ENCODE measurements at regions not wholly inside any gene's neighbourhood (a gene's known extent, or its start where the extent isn't known, plus 50 kb on each side); places are given as distances from the start of the nearest gene placed in this dataset.

- DNase-seq = no peak
These were observed 115.4 kb downstream of the EFNB1 start for GRCh38 chrX:68944211-68944610.

DNA sequence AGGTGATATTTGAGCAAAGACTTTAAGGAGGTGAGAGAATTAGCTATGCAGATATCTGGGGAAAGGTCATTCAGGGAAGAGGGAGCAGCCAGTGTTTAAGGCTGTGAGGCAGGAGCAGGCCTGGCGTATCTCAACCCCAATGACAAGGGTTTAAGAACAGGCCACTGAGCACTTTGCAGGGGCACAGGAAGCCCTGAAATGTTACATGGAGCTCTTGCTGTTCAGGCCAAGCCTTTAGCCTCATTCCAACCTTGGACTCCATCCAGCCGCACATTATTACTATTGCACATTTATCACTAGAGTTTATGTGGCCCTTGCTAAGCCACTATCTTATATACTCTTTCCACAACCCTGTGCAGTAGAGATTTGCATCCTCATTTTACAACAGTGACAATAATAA, 114.0 kb downstream of the EFNB1 start:
- no peak for DNase-seq

- no peak for DNase-seq
These were observed 113.3 kb downstream of the EFNB1 start for GRCh38 chrX:68942104-68942503.

DNA sequence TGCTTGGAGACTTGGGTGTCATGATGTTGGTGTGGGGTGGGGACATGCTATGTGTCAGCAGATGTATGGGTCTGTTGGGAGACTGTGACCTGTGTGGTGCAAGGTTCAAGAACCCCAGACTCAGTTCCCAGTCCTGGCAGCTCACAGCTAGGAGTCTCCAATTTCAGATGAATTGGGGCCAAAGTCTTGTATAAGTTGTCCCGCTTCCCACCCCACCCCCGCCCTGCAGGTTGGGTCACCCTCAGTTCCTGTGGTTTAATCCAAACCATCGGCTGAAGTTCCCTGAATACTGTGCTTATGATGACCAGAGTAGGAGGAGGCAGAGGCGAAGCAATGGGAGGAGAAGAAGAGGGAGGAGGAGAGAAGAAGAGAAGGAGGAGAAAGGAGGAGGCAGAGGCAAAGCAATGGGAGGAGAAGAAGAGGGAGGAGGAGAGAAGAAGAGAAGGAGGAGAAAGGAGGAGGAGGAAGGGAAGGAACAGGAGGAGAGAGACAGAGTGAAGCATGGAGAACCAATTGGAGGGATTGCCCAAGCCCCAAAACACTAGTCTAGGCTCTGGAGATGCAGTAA, 112.6 kb downstream of the EFNB1 start:
- DNase-seq = no peak

DNA sequence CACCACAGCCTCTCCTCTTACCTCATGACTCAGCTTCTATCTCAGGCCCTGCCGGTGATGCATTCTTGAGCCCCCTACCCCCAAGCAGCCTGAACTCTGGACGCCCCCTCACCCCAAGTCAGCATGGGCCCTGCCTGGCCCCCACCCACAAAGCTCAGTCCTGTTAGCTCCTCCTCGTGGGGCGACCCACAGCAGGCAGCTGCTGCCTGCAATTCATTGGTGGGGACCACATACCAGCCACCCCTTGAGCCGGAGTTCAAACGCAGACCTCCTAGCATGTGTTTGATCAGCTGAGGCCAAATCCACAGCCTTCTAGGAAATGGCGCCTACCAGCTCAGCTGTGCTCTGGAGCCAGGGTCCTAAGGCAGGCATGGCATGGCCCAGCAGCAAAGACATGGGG, 111.8 kb downstream of the EFNB1 start:
- DNase-seq = no peak

GRCh38 chrX:68939868-68940267, 111.0 kb downstream of the EFNB1 start:
- DNase-seq = no peak

DNA sequence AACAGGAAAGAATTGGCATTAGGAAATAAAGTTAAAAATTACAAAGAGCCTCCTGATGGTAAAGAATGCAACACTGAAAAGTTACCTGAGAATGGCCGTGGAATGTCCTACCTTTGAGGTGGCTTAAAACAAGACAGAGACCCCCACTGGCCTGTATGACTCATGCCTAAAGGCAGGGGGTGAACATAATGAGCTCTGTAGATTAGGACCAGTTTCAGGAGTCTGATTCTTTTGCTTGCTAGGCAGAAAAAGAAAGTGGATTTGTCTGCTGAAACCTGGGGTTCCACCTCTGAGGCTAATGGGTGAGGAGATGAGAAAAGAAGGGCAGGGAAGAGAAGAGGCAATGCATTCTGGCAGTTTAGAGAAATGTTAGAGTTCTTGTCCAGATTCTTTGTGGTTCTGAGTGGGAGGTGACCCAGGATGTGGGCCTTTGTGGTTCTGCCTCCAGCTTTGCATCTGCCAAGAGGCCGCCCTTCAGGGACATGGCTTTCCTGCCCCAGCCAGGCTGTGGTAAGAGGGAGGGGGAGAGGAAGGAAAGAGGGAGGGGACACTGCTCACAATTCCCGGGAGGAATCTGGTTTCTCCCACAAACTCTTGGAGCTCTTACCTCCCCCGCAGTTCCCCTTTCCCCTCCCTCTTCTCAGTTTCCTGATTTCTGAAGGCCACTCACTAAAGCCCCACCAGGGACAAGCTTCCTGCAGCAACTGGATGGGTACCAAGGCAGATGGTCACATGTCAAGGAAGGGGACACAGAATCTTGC, 109.6 kb downstream of the EFNB1 start:
- DNase-seq = no peak

GRCh38 chrX:68937581-68937980, 108.8 kb downstream of the EFNB1 start:
- DNase-seq = no peak

- DNase-seq = no peak
These were observed 107.8 kb downstream of the EFNB1 start for GRCh38 chrX:68936608-68937007.

DNA sequence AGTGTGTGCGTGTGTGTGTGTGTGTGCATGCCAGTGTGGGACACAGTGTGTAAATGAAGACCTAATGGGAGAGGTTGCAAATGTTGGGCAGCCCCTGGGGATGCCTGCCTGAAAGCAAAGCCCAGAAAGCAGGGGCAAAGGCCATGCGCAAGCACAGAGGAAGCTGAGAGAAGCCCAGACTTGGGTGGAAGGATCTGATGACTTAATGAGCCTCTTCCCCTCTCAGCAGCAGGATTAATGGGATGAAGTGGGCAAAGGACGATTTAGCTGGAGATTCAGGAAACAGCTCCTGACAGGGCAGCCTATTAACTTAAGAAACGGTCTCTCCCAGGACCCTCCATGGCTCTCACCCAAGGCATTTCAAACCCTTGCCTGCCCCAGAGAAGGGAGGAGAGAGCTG, 107.3 kb downstream of the EFNB1 start:
- DNase-seq = no peak

GRCh38 chrX:68935362-68935761, 106.5 kb downstream of the EFNB1 start:
- DNase-seq = no peak

GRCh38 chrX:68934922-68935321, 106.1 kb downstream of the EFNB1 start:
- DNase-seq = no peak

DNA sequence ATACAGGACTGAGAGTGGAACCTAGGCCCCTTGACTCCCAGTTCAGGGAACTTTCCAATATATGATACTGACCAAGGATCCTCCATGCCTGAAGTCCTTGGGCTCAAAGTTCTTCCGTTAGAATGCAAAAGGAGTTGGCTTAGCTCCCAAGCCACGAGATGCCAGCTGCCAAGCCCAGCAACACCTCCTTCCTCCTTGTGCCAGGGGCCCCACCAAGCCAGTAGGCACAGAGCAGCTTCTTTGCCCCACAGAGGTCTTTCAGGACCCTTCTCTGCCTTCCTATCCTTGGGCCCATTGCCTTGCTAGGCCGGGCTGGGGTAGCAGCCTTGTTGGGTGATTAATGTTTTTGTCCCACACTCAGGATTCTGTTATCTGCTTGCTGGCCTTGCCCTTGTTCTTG, 105.6 kb downstream of the EFNB1 start:
- no peak for DNase-seq

- DNase-seq = no peak
These were observed 103.8 kb downstream of the EFNB1 start for GRCh38 chrX:68932611-68933010.

GRCh38 chrX:68931345-68931744, 102.5 kb downstream of the EFNB1 start:
- no peak for DNase-seq

DNA sequence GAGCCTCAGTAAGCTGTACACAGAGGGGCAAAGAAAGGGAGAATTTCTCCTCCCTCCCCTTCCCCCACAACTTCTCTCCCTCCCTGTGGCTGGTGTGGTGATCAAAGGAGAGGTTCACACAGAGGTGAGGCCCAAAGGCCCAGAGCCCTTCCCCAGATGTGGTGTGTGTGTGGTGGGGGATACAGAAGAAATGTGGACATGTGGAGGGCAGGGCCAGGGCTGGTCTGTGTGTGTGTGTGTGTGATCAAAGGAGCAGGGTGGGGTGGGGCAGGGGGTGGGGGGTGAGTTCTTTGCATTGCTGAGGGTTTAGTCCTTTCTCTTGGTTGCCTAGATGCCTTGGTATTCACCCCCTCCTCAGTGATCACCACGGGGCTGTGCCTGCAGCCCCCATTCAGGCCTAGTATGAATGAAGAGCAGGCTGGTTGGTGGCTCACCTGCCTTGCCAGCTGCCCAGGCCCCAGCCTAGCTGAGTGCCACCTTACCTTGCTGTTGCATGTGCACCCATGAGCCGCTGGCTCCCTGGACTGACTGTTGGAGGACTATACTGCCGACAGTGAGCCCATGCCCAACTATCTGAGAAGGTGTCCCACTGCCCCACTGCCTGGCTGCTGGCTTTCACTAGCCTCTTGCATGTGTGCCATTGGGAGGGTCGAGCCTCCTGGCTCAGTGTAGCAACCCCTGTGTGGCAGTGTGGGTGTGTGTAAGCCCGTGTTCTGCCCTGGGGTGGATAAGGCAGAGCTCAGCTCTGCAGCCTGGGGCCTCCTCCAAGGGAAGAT, 101.9 kb downstream of the EFNB1 start:
- no peak for DNase-seq

- DNase-seq = no peak
These were observed 100.7 kb downstream of the EFNB1 start for GRCh38 chrX:68929332-68930150.

DNA sequence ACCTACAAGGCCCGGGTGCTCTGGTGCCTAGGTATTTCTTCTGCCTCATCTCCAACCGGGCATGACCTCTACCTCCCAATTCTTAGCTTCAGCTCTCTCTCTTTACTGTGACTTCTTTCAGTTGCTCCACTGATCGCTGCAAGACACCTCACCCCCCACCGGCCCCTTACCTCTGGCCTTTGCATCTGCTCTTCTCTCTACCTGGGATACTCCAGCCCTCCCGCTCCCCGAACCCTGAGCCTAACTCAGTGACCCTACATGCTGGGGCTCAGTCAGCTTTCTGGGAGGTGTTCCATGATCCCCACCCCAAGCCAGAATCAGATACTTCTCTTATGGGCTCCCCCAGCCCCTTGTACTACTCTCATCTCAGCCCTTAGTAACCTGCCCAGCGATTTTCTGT, 99.6 kb downstream of the EFNB1 start:
- no peak for DNase-seq

DNA sequence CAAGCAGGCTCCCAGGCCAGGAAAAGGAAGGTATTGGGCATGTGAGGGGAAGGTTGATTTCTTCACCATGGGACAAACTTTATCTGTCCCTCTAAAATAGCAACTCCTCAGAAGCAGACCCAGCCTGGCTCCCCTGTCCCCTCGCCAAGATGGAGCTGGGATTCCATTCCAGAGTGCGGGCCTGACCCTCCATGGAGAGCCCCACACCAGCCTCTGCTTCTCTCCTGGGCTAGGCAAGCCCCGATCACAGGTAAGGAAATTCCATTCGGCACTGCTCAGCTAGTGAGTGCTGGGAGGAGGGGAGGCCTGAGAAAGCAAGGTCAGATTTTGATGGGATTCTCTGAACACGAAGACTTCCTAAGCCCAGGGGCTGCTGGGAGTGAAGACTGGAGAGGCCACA, 98.4 kb downstream of the EFNB1 start:
- no peak for DNase-seq

- no peak for DNase-seq
These were observed 94.3 kb downstream of the EFNB1 start for GRCh38 chrX:68923147-68923546.

GRCh38 chrX:68922013-68922412, 93.2 kb downstream of the EFNB1 start:
- no peak for DNase-seq

DNA sequence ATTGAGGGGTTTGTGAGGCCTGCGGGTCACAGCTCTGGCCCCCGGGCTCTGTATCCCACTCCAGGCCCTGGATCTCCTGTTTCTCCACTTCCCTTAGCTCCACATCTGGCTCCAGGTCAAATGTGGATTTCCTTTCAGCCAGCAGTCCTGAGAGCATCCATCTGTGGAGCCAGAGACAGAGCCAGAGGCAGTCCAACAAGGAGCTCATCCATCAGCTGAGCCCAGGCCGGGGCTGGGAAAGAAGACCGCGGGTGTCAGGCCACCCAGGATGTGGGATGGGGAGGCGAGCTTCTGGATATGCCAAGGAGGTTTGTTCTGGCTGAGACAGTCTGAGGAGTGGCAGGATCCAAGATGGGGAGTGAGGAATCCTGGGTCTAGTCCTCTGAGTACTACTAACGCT, 91.7 kb downstream of the EFNB1 start:
- DNase-seq = no peak

- no peak for DNase-seq
These were observed 90.9 kb downstream of the EFNB1 start for GRCh38 chrX:68919707-68920106.

All from hematopoietic multipotent progenitor cell treated with erythropoietin and hydrocortisone succinate and interleukin-3 and kit ligand, for 6 days (in vitro differentiated cells).